ENCODE measurements at regions not wholly inside any gene's neighbourhood (a gene's known extent, or its start where the extent isn't known, plus 50 kb on each side); places are given as distances from the start of the nearest gene placed in this dataset.
A peak's percentile ranks its signal among the peaks of the same experiment; 100 is the strongest.

DNA sequence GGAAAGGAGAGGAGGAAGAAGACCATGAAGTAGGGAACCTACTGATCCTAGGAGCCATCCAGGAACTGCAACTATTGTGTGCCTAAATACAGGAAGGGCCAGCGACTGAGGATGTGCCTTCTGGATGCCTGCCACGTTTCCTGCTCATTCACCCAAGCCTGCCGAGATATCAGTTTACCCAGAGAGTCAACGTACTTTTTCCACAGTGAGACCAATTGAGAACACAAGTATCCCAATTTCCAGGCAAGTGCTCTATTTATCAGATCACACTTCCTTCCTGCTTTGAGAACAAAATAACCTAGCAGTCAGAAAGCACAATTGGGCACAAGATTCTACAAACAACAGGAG, 122.4 kb downstream of the AKAP11 start:
- ChIA-PET SMC1A (ENCODE audit: uncharacterized antibody, unreplicated experiment) (interaction anchor here (7.0 to 11.1 kb wide), 3 partner anchors 8 to 15 kb away, joined by 91 to 177 read pairs (median 114); no protein-coding TSS in a partner anchor), POLR2A (interaction anchor here (3.0 kb wide), 1 partner anchor 12 kb away, joined by 35 read pairs; no protein-coding TSS in a partner anchor), RAD21 (ENCODE audit: unreplicated experiment) (no interaction called here), CTCF (interaction anchor here (0.6 to 3.2 kb wide), 3 partner anchors 9 to 172 kb away, joined by 3 to 21 read pairs (median 3); no protein-coding TSS in a partner anchor)
- H3K27ac ChIP-seq (ENCODE audit: control insufficient read depth, insufficient read depth) = peak overlapping the region; percentile 85
- H3K9me3 ChIP-seq (replicated peaks; ENCODE audit: control insufficient read depth, insufficient read depth, low read length) = no peaks in the 10 kb centered on the region; the same call in 2 of the 3 replicates
- no peaks in the 10 kb centered on the region for H3K36me3 ChIP-seq (ENCODE audit: control insufficient read depth in 2 of 2, insufficient read depth in 2 of 2, low read length in 1 of 2)
- peaks cover 53% of the 10 kb centered on the region for H3K4me1 ChIP-seq (ENCODE audit: control insufficient read depth, insufficient read depth, low read length)
- no peak overlapping the region for H3K4me3 ChIP-seq
- DNase-seq (ENCODE audit: low read depth, low spot score) = no peak
- FAIRE-seq = no peak
- H2AFZ ChIP-seq (ENCODE audit: control insufficient read depth, low read depth, low read length) = peak overlapping the region; percentile 79
- in situ Hi-C loops (cut with MboI) (no loop called here), intact Hi-C loops (cut with micrococcal nuclease; ENCODE audit: unreplicated experiment) (no loop called here)
- H3K27me3 ChIP-seq (replicated peaks in 1 of 2; ENCODE audit: control insufficient read depth in 2 of 2, insufficient read depth in 2 of 2, low read length in 1 of 2) = no peaks in the 10 kb centered on the region
- TF ChIP-seq, protein P1, sequence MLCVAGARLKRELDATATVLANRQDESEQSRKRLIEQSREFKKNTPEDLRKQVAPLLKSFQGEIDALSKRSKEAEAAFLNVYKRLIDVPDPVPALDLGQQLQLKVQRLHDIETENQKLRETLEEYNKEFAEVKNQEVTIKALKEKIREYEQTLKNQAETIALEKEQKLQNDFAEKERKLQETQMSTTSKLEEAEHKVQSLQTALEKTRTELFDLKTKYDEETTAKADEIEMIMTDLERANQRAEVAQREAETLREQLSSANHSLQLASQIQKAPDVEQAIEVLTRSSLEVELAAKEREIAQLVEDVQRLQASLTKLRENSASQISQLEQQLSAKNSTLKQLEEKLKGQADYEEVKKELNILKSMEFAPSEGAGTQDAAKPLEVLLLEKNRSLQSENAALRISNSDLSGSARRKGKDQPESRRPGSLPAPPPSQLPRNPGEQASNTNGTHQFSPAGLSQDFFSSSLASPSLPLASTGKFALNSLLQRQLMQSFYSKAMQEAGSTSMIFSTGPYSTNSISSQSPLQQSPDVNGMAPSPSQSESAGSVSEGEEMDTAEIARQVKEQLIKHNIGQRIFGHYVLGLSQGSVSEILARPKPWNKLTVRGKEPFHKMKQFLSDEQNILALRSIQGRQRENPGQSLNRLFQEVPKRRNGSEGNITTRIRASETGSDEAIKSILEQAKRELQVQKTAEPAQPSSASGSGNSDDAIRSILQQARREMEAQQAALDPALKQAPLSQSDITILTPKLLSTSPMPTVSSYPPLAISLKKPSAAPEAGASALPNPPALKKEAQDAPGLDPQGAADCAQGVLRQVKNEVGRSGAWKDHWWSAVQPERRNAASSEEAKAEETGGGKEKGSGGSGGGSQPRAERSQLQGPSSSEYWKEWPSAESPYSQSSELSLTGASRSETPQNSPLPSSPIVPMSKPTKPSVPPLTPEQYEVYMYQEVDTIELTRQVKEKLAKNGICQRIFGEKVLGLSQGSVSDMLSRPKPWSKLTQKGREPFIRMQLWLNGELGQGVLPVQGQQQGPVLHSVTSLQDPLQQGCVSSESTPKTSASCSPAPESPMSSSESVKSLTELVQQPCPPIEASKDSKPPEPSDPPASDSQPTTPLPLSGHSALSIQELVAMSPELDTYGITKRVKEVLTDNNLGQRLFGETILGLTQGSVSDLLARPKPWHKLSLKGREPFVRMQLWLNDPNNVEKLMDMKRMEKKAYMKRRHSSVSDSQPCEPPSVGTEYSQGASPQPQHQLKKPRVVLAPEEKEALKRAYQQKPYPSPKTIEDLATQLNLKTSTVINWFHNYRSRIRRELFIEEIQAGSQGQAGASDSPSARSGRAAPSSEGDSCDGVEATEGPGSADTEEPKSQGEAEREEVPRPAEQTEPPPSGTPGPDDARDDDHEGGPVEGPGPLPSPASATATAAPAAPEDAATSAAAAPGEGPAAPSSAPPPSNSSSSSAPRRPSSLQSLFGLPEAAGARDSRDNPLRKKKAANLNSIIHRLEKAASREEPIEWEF (IDR thresholded peaks at IDR 0.05; ENCODE audit: insufficient replicate concordance, low read depth, low read length) = no peak
- no peak for TF ChIP-seq RAD51 (IDR thresholded peaks at IDR 0.05)
- TF ChIP-seq, protein P2, sequence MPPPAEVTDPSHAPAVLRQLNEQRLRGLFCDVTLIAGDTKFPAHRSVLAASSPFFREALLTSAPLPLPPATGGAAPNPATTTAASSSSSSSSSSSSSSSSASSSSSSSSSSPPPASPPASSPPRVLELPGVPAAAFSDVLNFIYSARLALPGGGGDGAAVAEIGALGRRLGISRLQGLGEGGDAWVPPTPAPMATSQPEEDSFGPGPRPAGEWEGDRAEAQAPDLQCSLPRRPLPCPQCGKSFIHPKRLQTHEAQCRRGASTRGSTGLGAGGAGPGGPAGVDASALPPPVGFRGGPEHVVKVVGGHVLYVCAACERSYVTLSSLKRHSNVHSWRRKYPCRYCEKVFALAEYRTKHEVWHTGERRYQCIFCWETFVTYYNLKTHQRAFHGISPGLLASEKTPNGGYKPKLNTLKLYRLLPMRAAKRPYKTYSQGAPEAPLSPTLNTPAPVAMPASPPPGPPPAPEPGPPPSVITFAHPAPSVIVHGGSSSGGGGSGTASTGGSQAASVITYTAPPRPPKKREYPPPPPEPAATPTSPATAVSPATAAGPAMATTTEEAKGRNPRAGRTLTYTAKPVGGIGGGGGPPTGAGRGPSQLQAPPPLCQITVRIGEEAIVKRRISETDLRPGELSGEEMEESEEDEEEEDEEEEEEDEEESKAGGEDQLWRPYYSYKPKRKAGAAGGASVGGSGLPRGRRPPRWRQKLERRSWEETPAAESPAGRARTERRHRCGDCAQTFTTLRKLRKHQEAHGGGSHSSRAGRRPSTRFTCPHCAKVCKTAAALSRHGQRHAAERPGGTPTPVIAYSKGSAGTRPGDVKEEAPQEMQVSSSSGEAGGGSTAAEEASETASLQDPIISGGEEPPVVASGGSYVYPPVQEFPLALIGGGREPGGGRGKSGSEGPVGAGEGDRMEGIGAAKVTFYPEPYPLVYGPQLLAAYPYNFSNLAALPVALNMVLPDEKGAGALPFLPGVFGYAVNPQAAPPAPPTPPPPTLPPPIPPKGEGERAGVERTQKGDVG (CRISPR knock-in tag; IDR thresholded peaks at IDR 0.05) = no peak
- TF ChIP-seq, protein P3, sequence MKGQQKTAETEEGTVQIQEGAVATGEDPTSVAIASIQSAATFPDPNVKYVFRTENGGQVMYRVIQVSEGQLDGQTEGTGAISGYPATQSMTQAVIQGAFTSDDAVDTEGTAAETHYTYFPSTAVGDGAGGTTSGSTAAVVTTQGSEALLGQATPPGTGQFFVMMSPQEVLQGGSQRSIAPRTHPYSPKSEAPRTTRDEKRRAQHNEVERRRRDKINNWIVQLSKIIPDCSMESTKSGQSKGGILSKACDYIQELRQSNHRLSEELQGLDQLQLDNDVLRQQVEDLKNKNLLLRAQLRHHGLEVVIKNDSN (IDR thresholded peaks at IDR 0.05; ENCODE audit: borderline replicate concordance, extremely low read length, insufficient read depth, low read depth, low read length) = no peak
- TF ChIP-seq ZNF384 (IDR thresholded peaks at IDR 0.05; ENCODE audit: borderline replicate concordance, low read depth, low read length) = no peak
- TF ChIP-seq TCF12 (IDR thresholded peaks at IDR 0.05; ENCODE audit: low read depth, low read length) = no peak
- TF ChIP-seq SMAD1 (IDR thresholded peaks at IDR 0.05; ENCODE audit: low read depth, partially characterized antibody) = no peak
- BruUV-seq (replicated peaks) = no TSS peak
- 0 out of 2 replicates have a peak overlapping the region, but pooled peaks have one; percentile 52 for H3K9ac ChIP-seq (ENCODE audit: control insufficient read depth, insufficient read depth, low read length)
- ATAC-seq = no peak
- H3K79me2 ChIP-seq (ENCODE audit: control insufficient read depth, insufficient read depth, low read length) = no peaks in the 10 kb centered on the region
- 66% methylated on average over 4 of the region's 4 CpGs for WGBS (ENCODE audit: insufficient coverage, insufficient replicate concordance, low lambda C conversion rate, missing lambda C conversion rate)
- peak overlapping the region; percentile 71 for H3K4me2 ChIP-seq (ENCODE audit: control insufficient read depth, insufficient read depth)
- H4K20me1 ChIP-seq (ENCODE audit: control insufficient read depth, insufficient read depth) = no peaks in the 10 kb centered on the region
